ENCODE measurements at regions not wholly inside any gene's neighbourhood (a gene's known extent, or its start where the extent isn't known, plus 50 kb on each side); places are given as distances from the start of the nearest gene placed in this dataset.
"Not testable (repeated sequence)": the region's sequence is repeated elsewhere in the genome, so short reads cannot be mapped to it uniquely, and the experiment has no call there.

DNA sequence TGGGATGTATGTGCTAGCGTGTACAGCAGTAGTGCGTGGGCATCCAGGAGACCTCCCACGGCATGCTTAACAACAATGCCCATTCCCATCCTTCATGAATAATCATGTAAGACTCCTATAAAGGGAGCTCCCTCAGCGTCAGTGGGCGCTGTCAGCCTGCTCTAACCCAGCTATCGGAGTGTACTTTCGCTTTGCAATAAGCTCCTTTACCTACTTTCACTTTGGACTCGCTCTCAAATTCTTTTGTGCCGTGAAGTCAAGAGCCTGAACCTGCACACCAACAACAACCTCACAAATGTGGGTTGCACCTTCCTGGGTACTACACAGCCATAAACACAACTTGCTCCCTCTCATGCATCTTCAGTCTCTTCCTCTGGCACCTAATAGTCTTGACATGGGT lies 114.8 kb upstream of the PAXBP1 start:
- DNase-seq: no peak

- no peak for DNase-seq
Observed at GRCh38 chr21:32887026-32887425, 115.5 kb upstream of the PAXBP1 start.

- no peak for DNase-seq
Observed at GRCh38 chr21:32888971-32889370, 117.4 kb upstream of the PAXBP1 start.

- DNase-seq: no peak
Observed at GRCh38 chr21:32889596-32889995, 118.0 kb upstream of the PAXBP1 start.

GRCh38 chr21:32894321-32894720 lies 122.8 kb upstream of the PAXBP1 start:
- DNase-seq: no peak

DNA sequence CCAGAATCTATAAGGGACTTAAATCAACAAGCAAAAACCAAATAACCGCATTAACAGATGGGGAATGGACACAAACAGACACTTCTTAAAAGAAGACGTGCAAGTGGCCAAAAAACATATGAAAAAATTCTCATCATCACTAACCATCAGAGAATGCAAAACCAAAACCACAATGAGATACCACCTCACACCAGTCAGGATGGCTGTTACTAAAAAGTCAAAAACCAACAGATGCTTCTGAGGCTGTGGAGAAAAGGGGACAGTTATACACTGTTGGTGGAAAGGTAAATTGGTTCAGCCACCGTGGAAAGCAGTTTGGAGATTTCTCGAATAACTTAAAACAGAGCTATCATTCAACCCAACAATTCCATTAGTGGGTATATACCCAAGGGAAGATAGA lies 124.9 kb upstream of the OLIG2 start:
- no peak for DNase-seq

GRCh38 chr21:32907521-32907920 lies 118.2 kb upstream of the OLIG2 start:
- no peak for DNase-seq

GRCh38 chr21:32908534-32908933 lies 117.2 kb upstream of the OLIG2 start:
- DNase-seq: no peak

- DNase-seq: no peak
Observed at GRCh38 chr21:32909393-32909792, 116.3 kb upstream of the OLIG2 start.

GRCh38 chr21:32914424-32915039 lies 111.2 kb upstream of the OLIG2 start:
- no peak for DNase-seq

- DNase-seq: no peak
Observed at GRCh38 chr21:32915099-32915498, 110.6 kb upstream of the OLIG2 start.

- DNase-seq: no peak
Observed at GRCh38 chr21:32916088-32916487, 109.6 kb upstream of the OLIG2 start.

DNA sequence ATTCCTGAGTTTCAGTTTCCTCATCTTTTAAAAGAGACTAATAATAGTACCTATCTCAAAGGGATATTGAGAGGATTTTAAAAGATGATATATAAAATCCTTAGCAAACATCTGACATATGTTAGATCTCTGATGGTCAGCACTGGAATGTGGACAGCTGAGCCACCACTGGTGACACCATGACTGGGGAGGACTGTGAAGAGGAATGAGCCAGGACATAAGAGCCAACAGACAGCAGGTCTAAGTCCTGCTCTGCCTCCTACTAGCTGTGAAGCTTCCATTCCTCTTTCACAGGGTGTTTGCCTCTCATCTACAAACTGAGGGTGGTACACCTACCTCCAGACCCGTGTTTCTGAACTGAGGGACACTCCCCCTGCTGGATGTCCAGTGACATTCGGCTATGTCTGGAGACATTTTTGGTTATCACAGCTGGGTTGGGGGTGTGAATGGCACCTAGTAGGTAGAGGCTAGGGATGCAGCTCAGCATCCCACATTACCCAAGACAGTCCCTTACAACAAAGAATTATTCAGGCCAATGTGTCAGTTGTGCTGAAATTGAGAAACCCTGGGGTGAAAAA lies 109.1 kb upstream of the OLIG2 start:
- DNase-seq: no peak

DNA sequence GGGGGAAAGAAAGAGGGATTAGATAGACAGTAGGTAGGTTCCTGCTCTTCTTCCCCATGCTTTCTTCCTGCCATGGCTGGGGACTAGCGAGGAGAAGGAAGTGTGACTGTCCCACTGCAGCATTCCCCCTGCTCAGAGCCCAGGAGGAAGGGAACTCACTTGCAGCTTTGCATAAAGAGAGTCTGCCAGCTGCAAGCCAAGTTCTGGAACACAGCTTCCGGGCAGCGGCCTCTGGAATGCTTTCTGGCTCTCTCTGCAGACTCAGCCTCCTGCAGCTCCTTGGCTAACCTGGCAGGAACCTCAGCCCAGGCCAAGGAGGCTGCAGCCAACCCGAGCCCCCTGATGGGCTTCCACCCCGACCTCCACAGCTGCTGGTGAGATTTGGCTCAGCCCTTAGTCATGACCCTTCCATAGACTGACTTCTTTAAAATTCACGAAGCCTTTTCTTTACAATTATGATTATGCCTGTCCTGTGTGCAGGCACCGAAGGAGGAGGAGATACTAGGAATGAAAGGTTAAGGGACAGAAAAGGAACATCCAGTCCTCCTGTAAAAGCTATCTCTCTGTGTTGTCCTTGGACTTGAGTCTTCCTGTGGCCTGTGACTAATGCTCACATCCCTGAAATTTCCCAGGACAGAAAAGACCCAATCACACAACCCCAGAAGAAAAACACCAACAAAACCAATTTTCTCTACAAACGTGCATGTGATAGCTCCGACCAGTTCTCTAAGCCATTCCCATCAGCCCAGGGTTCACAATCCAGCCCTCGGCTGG lies 108.2 kb upstream of the OLIG2 start:
- DNase-seq: no peak

DNA sequence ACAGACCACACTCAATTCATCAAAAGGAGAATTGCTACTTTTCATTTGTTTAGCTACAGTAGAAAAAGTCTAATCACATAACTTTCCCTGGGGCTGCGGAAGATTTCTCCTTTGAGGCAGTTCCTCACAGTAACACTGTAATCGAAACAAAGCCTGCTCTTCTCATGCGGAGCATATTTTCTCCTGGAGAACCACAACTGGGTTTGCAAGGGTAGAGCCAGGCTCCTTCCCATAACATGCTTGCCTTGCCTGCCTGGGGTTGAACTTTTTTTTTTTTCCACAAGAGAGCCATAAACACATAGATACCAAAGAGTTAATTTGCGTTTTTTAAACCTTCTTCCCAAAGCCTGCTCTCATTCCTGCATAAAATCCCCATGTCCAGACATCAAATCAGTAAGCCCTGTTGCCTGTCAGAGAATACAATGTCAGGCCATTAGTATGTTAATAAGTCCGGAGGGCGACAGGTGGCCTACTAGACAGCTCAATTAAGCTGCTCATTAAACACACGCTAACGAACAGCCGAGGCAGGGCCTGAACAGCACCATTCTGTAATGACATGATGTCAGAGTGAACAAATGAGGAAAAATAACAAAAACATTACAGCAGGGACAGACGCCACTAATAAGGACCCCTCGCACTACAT lies 107.1 kb upstream of the OLIG2 start:
- no peak for DNase-seq

- no peak for DNase-seq
Observed at GRCh38 chr21:32920474-32920873, 105.3 kb upstream of the OLIG2 start.

DNA sequence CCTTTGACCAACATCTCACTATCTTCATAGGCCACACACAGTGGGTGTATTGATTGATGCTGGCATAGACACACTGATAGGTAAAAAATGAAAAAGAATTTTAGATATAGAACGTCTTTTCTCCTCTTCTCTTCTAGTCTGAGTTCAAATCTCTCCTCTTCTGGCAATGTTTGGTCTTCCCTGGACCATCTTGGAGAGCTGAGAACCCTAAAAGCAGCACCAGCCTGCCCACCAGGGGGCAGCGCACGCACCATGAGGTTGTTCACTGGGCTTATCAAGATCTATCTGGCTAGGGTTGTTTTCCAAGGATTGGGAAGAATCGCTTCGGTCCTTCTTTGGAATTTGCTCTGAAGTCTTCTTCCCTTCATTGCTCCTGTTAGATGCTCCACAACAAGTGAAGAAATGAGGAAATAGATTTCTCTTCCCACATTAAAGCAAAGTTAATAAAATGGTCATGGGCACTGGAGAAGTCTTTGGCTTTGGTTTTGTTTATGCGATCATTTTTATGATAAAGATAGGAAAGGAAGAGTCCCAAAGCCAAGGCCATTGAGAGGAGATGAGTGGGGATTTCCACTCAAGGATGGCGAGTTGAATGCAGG lies 104.0 kb upstream of the OLIG2 start:
- peak; percentile 18 for DNase-seq

- no peak for DNase-seq
Observed at GRCh38 chr21:32925098-32925497, 100.6 kb upstream of the OLIG2 start.

- DNase-seq: no peak
Observed at GRCh38 chr21:32929633-32930038, 96.1 kb upstream of the OLIG2 start.

GRCh38 chr21:32930673-32931072 lies 95.1 kb upstream of the OLIG2 start:
- DNase-seq: no peak

DNA sequence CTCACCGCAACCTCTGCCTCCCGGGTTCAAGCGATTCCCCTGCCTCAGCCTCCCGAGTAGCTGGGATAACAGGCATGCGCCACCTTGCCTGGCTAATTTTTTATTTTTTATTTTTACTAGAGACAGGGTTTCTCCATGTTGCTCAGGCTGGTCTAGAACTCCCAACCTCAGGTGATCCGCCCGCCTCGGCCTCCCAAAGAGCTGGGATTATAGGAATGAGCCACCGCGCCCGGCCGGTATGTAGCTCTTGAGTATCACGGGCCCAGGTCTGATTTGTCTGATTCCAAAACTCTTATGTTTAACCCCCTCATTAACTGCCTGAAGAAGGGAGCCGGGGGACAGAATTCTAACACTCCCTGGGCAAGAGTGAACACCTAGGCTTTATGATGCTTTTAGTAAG lies 91.7 kb upstream of the OLIG2 start:
- not testable (repeated sequence) for DNase-seq

GRCh38 chr21:32934829-32935228 lies 90.9 kb upstream of the OLIG2 start:
- no peak for DNase-seq
